Anterior cingulate cortex (tissue), 58 donors: ENCODE measurements at regions not wholly inside any gene's neighbourhood (a gene's known extent, or its start where the extent isn't known, plus 50 kb on each side); places are given as distances from the start of the nearest gene placed in this dataset.
"Not testable (repeated sequence)": the region's sequence is repeated elsewhere in the genome, so short reads cannot be mapped to it uniquely, and the experiment has no call there.

ENCODE experiments used
- DNase-seq, 58 donors: peaks; one replicate each; lab custom pipeline; 2025; lab: John Stamatoyannopoulos, UW

- peak in 8 of 58 donors; percentile 1 to 25 (median 2) for DNase-seq
These were observed 352.6 kb upstream of the AUTS2 start for GRCh38 chr7:69245646-69246045.

GRCh38 chr7:69246758-69247157 lies 351.5 kb upstream of the AUTS2 start:
- DNase-seq = peak in 34 of 58 donors; percentile 3 to 61 (median 19)

GRCh38 chr7:69248382-69248828 lies 349.9 kb upstream of the AUTS2 start:
- DNase-seq = not testable (repeated sequence)

- DNase-seq = no peak
These were observed 347.3 kb upstream of the AUTS2 start for GRCh38 chr7:69250958-69251357.

- DNase-seq = no peak
These were observed 343.6 kb upstream of the AUTS2 start for GRCh38 chr7:69254643-69255042.

- DNase-seq = peak in 47 of 58 donors; percentile 2 to 79 (median 30)
These were observed 341.6 kb upstream of the AUTS2 start for GRCh38 chr7:69256634-69257081.

GRCh38 chr7:69257592-69257991 lies 340.7 kb upstream of the AUTS2 start:
- DNase-seq = no peak

GRCh38 chr7:69259445-69259844 lies 338.8 kb upstream of the AUTS2 start:
- DNase-seq = no peak

- no peak for DNase-seq
These were observed 338.3 kb upstream of the AUTS2 start for GRCh38 chr7:69260023-69260422.

- no peak for DNase-seq
These were observed 334.7 kb upstream of the AUTS2 start for GRCh38 chr7:69263550-69263949.

- DNase-seq = no peak
These were observed 328.5 kb upstream of the AUTS2 start for GRCh38 chr7:69269806-69270205.

GRCh38 chr7:69272101-69272500 lies 326.2 kb upstream of the AUTS2 start:
- DNase-seq = no peak

- peak in 14 of 58 donors; percentile 0 to 43 (median 9) for DNase-seq
These were observed 322.1 kb upstream of the AUTS2 start for GRCh38 chr7:69276011-69276729.

- DNase-seq = no peak
These were observed 320.9 kb upstream of the AUTS2 start for GRCh38 chr7:69277366-69277765.

- DNase-seq = no peak
These were observed 315.3 kb upstream of the AUTS2 start for GRCh38 chr7:69282946-69283345.

- peak in 35 of 58 donors; percentile 1 to 59 (median 17) for DNase-seq
These were observed 314.9 kb upstream of the AUTS2 start for GRCh38 chr7:69283421-69283820.

GRCh38 chr7:69285854-69286253 lies 312.4 kb upstream of the AUTS2 start:
- DNase-seq = no peak

GRCh38 chr7:69295977-69296376 lies 302.3 kb upstream of the AUTS2 start:
- DNase-seq = no peak

GRCh38 chr7:69301253-69301652 lies 297.0 kb upstream of the AUTS2 start:
- no peak for DNase-seq

GRCh38 chr7:69309601-69310000 lies 288.7 kb upstream of the AUTS2 start:
- DNase-seq = no peak

GRCh38 chr7:69311489-69311888 lies 286.8 kb upstream of the AUTS2 start:
- DNase-seq = no peak

GRCh38 chr7:69313852-69314251 lies 284.4 kb upstream of the AUTS2 start:
- not testable (repeated sequence) for DNase-seq
